HG03457 (cell line): ENCODE measurements at regions not wholly inside any gene's neighbourhood (a gene's known extent, or its start where the extent isn't known, plus 50 kb on each side); places are given as distances from the start of the nearest gene placed in this dataset.

Experiments
- ATAC-seq: cut with Tn5 transposase; IDR thresholded peaks from one replicate; pipeline ENCODE4 v1.9.1; 2021; ENCODE audit warnings: moderate number of reproducible peaks; ENCODE audit not compliant: unreplicated experiment

DNA sequence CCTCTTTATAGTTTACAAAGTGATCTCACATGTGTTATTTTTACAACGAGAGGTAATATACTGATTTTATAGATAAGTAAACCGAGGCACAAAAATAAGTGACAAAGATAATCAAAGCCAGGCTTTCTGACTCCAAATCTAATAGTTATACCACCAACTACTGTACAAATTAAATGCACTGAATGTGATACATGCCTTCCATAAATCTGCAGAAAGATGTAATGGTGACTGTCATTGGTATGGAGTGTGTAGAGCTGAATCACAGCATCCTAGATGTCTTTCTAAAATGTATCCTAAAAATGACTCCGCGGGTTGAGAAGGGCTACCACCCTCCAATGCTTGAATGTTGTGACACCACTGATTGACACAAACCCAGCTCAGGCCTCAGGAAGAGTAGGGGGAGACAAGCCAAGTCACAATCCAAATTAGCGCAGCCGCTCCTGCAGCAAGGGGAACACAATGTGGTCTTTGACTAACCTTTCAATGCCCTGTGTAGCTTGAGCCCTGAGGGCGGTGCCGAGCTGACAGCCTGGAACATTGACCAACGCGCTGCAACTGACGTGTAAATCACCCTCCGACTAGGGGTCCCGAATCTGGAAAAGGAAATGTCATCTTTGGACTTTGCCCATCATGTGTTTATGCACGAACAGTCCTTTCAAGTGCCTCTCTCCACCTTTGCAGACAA lies 136.8 kb downstream of the OLIG3 start:
- ATAC-seq, result no peak

DNA sequence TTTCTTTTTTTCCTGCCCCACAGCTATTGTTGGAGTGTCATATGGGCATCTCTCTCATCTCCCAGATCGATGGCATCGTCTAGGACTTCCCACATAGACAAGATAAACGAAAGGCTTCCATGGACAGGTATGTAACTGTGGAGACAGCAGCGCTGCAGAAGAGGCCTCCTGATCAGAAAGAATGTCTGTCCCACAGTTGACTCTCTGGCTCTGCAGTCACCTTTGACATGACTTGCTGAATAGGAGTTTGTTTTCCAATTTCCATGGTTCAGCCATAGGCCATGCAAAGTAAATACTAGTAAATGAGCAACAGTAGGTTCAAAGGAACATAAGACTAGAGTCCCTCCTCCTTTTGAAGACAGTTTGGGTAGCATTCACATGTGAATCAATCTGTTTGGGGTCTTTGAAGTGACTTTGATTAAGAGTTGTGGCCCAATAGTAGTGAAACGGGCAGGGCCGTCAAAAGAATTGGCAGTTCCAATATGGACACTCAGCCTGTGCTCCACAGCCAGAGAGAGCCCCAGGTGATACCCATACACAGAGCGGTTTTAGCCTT lies 134.7 kb upstream of the IFNGR1 start:
- ATAC-seq, result no peak

DNA sequence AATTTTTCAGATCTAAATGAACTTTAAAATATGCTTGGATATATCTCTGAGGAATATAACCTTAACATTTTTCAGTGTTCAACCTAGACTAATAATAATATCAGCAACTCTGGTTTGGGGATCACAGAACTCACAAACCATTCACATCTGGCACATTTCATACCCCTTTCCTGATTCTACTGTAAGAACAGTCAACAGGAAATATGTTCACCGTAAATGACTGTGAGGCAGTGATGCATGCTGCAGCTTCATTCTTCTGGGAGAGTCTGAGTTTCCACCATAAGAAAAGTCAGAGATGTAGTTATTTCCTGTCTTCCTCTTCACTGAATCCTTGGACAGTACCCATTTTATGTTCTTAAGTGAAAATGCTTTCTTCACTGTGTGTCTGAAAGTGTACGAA lies 134.2 kb upstream of the IFNGR1 start:
- ATAC-seq, result no peak

DNA sequence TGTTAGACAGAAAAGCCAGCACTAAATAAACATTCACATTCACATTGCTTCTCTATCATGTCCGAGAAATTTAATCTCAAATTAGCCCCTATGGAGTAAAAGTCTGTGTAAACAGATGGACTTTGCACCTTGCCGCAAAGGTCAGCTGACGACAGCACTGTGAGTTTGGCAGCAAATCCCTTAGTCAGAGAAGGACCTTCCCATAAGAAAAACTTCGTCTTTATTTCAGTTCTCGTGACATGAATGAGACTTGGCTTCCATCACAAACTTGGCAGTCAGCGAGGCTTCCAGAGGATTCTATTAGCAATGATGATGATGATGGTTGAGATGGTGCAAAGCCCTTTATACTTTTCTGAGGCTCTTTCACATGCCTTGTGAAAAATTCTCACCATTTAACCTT lies 133.7 kb upstream of the IFNGR1 start:
- ATAC-seq, result no peak

DNA sequence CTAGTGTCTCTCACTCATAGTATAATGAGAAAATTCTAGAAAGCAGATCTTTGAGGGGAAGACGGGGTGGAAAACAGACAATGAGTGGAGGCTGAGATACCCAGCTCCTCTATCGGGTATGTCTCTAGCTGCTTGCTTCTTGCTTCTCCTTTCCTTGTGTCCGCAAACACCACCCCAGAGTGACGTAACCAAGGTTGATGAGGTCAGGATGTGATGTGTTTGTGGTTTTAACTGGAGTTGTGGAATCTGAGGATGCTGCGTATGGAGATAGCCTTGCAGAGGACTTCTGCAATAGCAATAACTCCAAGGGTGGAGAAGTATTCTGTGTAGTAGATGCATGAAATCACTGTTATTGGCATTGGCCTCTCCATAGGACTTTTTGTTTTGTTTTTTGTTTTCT lies 132.7 kb upstream of the IFNGR1 start:
- ATAC-seq, result no peak

DNA sequence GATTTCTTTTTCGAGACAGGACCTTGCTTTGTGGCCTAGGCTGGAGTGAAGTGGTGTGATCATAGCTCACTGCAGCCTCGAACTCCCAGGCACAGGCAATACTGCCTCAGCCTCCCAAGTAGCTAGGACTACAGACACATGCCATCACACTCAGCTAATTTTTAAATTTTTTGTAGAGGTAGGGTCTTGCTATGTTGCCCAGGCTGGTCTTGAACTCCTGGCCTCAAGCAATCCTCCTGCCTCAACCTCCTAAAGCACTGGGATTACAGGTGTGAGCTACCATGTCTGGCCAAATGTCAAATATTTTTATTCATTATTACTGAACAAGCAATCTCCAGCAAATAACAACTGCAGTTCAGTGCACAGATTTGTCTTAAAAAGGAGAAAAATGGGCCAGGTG lies 131.7 kb upstream of the IFNGR1 start:
- no peak for ATAC-seq

DNA sequence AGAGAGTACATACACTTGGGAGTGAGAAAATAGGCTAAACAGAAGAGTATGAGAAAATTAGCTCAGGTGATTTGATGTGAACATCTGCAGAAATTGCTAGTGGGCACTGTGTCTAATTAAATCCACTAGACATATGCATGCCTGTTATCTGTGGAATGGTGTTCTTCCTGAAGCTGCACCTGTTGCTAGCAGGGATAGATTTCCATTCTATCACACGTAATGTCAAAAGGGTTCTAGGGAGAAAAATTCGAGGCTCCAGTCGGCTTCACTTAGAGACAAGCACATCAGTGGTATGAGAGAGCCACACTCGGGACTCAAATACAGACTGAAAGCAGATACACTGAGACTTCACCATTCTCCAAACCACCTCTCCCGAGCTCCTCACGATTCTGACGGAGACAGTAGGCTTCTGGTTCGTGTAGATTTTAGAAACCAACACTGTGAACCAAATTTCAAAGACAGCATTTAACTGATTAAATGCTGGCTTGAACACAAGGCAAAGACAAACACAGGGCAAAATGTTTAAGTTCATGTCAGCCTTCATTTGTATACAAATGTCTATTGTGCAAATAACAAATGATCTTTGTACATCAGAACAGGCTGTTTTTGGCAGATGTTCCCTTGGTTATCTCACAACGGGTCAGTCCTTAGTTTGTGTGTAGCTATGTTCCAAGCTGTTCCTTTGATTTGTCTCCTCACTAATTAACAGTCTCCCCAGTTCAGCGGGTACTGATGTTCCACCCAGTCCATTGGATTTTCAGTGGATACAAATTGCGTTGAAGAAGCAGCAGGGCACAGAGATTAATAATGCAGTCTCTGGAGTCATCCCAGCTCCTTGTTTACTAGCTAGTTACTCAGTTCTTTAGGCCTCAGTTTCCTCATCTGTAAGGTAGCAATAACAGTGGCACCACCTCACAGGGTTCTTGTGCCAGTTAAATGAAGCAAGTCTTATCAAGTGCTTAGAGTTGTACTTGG lies 131.0 kb upstream of the IFNGR1 start:
- no peak for ATAC-seq

DNA sequence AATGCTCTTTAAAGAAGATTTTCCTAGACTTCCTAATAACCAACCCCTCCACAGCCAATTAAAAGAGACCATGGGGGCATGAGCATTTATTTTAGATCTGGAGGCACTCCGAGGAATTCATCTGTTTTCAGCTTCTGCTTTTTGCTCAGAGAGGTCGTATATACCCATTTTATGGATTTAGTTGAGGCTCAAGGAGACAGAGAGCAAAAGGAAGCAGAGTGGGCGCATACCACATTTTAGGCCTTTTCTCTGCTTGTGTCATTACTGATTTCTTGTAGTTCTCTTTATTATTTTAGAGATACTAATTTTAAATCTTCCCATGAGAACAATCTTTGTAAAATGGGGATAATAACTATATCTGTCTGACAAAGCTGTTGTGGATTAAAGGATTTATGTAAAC lies 129.6 kb upstream of the IFNGR1 start:
- ATAC-seq, result no peak

DNA sequence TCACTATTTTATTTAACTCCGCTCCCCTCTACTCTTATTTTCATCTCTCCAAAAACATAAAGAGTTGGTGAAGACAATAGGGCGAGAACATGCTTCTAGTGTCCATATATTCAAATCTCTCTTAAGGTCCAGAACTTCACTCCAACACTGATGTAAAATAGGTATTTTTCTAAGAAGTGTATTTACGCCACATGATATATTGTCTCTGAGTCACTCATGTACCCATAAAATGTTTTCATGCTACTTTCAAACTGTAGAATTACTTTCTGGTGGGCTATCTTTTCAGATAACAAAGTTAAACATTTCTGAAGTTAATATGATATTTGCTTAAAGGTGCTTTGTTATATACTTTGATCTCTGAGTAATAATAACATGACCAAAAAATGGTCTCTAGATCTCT lies 124.1 kb upstream of the IFNGR1 start:
- no peak for ATAC-seq

DNA sequence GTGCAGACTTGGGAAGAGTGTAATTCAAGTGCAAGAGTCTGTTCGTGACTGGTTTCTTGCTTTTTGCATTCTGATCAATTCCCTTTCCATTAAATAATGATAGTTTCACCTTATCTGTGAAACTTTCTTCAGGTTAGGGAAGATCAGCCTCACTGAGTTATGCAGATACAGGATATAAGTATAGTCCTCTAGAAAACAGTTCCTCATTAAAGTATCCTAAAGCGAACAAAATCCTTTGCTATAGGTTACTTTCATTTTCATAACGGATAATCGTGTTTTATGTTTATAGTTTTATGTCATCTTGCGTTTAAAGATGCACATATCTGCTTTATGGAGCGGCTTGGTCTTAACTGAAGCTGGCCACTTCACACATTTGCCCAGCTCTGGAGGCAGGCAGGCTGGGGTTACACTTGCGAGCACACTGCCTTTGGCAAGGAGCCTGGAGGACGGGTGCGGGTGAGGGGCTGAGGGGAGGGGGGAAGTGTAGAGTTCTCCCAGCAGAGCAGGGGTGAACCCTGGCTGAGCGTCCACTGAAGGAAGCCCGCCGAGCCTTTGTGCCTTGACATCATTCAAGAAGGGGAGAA lies 123.5 kb upstream of the IFNGR1 start:
- no peak for ATAC-seq

DNA sequence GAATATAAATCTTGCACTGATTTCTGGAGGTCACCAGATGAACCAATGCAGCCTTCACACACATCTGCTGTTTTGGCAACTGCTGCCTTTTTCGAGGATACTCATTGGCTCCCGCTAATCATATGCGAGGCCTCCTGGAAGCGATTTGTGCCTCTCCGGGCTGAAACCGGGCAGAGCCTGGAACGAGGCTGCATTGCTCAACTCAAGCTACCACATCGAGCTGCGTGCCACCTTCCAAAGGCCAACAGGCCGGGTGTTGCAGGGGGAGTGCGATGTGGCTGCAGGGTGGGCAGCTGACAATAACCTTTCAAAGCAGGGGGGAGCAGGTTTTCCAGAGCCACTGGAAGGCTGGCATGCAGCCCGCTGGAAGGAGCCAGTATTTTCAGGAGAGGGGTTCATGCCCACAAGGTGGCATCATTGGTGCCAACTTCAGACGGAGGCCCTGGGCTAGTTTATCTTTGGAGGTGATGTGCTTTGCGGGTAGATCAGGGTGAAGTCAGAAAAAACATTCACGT lies 122.6 kb upstream of the IFNGR1 start:
- no peak for ATAC-seq

DNA sequence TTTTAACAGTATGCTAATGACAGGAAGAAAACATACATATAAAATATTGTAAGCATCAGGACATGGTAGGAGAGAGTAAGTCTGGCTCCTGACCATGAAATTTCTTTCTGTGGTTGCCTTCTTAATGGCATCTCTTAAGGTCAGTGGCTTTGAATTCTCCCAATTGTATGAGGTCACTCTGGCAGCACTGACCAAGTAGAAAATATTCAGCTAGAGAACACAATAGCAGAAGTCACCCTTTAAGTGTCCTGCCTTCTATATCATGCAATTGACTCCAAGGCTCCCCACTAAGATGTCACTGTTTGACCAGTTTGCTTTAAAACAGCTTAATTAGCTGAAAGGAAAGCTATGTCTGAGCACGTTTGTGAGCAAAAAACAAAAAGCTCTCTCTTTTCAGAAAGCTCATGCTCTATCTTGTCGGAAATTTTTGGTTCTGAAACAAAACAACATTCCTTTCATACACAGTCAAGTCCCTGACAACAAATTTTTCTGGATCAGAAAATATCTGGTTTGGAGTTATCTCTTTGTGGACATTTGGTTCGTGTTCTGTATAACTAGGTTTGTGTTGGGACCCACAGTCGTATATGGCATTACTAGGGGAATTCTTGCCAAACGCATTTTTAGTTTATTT lies 120.9 kb upstream of the IFNGR1 start:
- ATAC-seq, result no peak

DNA sequence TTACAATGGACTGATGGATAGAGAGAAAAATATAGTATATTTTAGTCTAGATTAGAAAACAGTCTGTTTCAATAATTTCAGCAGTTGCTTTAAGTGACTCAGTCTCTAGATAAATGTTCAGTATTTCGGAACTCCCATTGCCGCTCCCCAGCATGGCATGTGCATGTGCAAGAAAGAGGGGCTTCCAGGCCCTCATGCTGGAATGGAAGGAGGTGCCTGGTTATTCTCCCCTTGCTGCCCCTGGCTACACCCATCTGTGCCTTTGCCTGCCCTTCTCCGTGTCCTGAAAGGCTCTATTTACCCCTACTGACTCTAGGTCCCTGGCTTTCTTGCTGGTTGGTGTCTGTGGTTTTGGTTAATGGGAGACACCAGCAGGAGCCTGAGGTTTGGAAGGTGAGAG lies 115.7 kb upstream of the IFNGR1 start:
- ATAC-seq, result no peak

DNA sequence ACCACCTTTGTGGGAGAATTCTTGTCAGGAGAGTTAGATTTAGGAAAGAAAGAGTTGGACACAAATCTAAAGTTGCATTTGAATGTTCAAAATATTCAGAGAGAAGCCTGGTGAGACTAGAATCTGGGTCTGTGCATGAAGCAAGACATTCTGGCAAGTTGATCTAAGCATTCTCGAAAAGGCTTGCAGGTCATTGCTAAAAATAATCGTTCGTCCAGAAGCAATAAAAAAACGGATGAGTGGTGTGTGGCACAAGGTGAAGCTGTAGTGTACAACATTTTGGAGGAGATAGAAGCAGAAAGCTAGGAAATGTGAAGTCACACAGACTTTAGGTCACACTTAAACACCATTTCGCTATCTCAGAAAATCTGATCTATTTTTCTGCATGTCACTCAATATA lies 114.9 kb upstream of the IFNGR1 start:
- no peak for ATAC-seq

DNA sequence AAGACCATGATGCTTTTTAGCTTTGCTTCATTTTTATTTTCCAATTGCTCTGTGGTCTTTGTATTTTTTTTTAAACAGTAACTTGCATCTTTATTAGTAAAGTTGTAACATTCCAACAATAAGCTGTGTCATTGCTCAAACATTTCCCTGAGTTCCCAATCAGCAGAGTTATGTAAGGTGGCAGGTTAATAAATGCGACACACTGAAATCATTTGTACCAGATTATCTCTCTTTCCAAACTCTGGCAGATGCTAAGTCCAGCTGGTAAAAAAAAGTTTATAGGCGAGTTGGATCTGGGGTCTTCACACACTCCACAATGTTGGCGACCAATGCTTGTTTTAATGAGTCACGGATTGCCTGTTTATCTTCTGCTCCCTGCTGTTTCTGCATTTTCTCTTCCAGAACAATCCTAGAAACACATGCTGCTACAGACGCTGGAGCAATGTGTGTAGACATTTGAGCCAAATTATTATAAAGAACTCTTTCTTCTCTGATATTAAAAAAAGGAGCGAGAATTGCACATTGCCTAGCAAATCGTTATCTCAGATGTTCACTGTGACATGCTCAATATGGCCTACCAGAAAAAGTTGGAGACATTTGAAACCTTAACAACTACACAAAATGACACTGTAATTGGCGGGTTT lies 113.6 kb upstream of the IFNGR1 start:
- ATAC-seq, result no peak

DNA sequence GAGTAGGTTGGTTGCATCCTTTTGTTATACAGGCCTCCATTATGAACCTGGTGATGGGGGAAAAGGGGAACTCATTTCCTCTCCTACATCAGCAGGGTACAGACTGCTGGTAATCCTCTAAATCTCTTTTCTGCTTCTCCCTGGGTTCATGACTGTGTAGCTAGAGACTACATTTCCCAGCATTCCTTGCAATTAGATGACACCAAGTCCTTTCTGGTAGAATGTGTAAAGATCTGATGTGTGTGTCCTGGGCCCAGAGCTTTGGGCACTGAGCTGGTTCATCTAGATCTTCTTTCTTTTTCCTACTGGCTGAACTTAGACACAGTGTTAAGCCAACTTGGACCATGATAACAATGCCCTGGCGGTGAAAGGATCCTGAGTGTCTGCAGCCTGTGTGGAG lies 104.7 kb upstream of the IFNGR1 start:
- ATAC-seq, result no peak

DNA sequence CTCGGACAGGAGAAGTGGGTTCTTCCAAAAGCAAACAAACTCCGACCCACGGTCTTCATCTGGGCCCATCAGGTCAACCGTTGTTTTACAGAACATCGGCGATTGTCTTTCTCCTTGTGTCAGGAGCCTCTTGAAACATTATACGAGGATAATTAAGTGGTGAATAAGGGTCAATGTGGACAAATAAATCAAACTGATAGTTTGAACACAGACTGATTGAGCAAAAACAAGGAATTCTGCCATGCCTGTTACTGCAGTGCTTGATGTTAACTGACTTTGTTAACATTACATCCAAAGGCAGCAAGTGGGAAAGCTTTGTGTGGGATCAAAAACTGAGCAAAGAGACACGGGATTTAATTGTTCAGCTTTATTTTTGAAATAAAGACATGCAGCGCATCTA lies 101.1 kb upstream of the IFNGR1 start:
- ATAC-seq, result no peak

DNA sequence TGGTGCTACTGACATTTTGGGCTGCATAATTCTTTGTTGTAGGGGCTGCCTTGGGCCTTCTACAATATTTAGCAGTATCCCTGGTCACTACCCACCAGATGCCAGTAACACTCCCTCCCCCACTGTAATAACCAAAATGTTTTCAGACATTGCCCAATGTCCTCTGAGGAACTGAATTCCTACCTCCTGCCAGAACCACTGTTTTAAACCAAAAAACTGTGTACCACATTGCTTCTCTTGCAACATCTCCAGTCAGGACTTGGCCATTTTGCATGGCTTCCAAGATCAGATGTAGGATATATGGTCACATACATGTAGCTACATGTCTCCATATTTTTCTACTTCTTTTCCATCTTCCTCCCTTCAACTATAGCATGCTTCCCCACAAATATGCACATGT lies 97.4 kb upstream of the IFNGR1 start:
- ATAC-seq, result no peak

DNA sequence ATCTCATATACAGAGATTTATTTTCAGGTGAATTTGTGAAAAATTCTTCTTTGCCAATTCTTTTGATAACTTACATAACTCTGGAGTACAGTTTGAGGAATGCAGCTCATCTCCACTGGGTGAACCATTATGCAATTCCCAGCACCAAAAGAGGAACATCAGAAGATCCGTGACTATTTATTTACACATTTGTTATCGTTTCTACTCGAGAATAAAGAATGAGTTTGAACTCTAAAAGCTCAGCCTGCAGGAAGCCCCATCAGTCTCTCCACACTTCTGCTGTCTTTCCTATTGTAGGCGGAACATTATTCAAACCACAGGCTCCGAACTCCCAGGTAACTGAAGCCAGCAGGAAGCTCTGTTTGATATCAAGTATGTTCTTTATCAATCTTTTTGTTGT lies 95.9 kb upstream of the IFNGR1 start:
- ATAC-seq, result no peak
